OCI-LY7 (cell line): ENCODE measurements at regions not wholly inside any gene's neighbourhood (a gene's known extent, or its start where the extent isn't known, plus 50 kb on each side); places are given as distances from the start of the nearest gene placed in this dataset.

Source experiments
- BruUV-seq: library from RNA; stranded (reverse); fragments of 400-500 nt; replicated peaks from 2 replicates; lab custom pipeline; 2021; lab: Mats Ljungman, UMichigan
- CTCF ChIA-PET: fragments of 300-600 bp; sonication (Branson Sonifier 250); formaldehyde crosslinking; loops from one replicate; lab custom pipeline; 2022; ENCODE audit warnings: antibody characterized with exemption; ENCODE audit not compliant: unreplicated experiment; lab: Charles Lee
- POLR2A ChIA-PET: fragments of 300-600 bp; sonication (Branson Sonifier 250); formaldehyde crosslinking; loops from one replicate; lab custom pipeline; 2022; ENCODE audit warnings: antibody characterized with exemption; lab: Charles Lee
- DNase-seq: peaks from one replicate; pipeline ENCODE4 v3.0.0-alpha.2; 2015; ENCODE audit warnings: low spot score
- H2AFZ ChIP-seq: fragments of 200-600 bp; sonication (generic), shearing (Covaris generic); 2 replicates; pipeline ENCODE4 v1.6.1; 2014; ENCODE audit warnings: mild to moderate bottlenecking, antibody characterized with exemption, low read length, moderate library complexity
- H3K27ac ChIP-seq: fragments of 200-600 bp; sonication (generic); 2 replicates; pipeline ENCODE4 v1.5.1; 2014; ENCODE audit warnings: mixed run types, low read depth, mild to moderate bottlenecking, moderate library complexity, low read length, inconsistent platforms; ENCODE audit not compliant: poor library complexity, severe bottlenecking
- H3K36me3 ChIP-seq: fragments of 200-600 bp; sonication (generic); 2 replicates; pipeline ENCODE4 v1.6.1; 2014; ENCODE audit warnings: mild to moderate bottlenecking, antibody characterized with exemption, low read length, moderate library complexity, mixed read lengths; ENCODE audit not compliant: insufficient read depth
- H3K4me1 ChIP-seq: fragments of 200-600 bp; sonication (generic); 2 replicates; pipeline ENCODE4 v1.5.1; 2014; ENCODE audit warnings: mild to moderate bottlenecking, low read length; ENCODE audit not compliant: insufficient read depth, poor library complexity, severe bottlenecking
- H3K4me2 ChIP-seq: fragments of 200-600 bp; sonication (generic); 2 replicates; pipeline ENCODE4 v1.6.1; 2014; ENCODE audit warnings: mild to moderate bottlenecking, low read length
- H3K4me3 ChIP-seq: fragments of 200-600 bp; sonication (generic); 2 replicates; pipeline ENCODE4 v1.5.1; 2014; ENCODE audit warnings: mild to moderate bottlenecking, low read depth, low read length; ENCODE audit not compliant: poor library complexity, severe bottlenecking
- H3K79me2 ChIP-seq: fragments of 200-600 bp; sonication (generic); 2 replicates; pipeline ENCODE4 v1.6.1; 2016; ENCODE audit warnings: low read depth, mild to moderate bottlenecking, low read length, moderate library complexity, mixed read lengths; ENCODE audit not compliant: insufficient read depth
- H3K9me2 ChIP-seq: fragments of 200-600 bp; sonication (generic); 2 replicates; pipeline ENCODE4 v1.6.1; 2016; ENCODE audit warnings: mild to moderate bottlenecking, low read length, mixed read lengths; ENCODE audit not compliant: insufficient read depth
- H3K9me3 ChIP-seq: fragments of 200-600 bp; sonication (generic); 2 replicates; pipeline ENCODE4 v1.6.1; 2014; ENCODE audit warnings: mild to moderate bottlenecking, mixed run types, low read length, mixed read lengths
- H4K20me1 ChIP-seq: fragments of 200-600 bp; sonication (generic); 2 replicates; pipeline ENCODE4 v1.6.1; 2014; ENCODE audit warnings: mild to moderate bottlenecking, antibody characterized with exemption, low read length, moderate library complexity, mixed read lengths; ENCODE audit not compliant: insufficient read depth
- EZH2phosphoT487 ChIP-seq: fragments of 200-600 bp; sonication (generic); IDR thresholded peaks from 2 replicates; pipeline ENCODE4 v1.6.1; 2018; ENCODE audit warnings: low read depth, borderline replicate concordance, mild to moderate bottlenecking, mixed run types, antibody characterized with exemption, low read length, moderate library complexity, mixed read lengths
- intact Hi-C: fragments of 100-400 bp; cut with micrococcal nuclease; formaldehyde crosslinking; loops from one replicate; pipeline ENCODE4 v1.10.0; 2022; ENCODE audit not compliant: unreplicated experiment
- TF ChIP-seq, protein P1 (sequence below): fragments of 200-600 bp; sonication (generic); conservative IDR thresholded peaks from 2 replicates; pipeline ENCODE4 v1.5.1; 2014; ENCODE audit warnings: mild to moderate bottlenecking, antibody characterized with exemption, low read length, moderate library complexity, mixed read lengths

DNA sequence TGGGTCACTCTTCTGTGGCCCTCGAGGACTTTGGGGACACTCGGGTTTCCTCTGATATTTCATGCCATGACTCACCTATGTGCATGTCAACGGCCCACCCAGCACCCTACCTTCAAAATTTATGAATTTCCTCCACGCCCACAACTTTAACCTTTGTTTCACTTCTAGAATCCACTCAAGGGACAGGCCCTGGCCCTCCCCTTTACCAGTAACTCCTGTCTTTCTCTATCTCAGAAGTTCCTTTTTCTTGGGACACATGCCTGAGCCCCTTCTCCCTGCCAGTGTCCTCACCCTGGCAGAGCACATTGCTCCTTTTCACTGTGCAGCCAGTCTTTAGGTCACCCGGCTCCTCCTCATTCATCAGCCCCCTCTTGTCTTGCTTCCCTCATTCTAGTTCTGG lies 282.5 kb upstream of the KLF6 start:
- POLR2A ChIA-PET, result no interaction called here
- CTCF ChIA-PET, result no interaction called here
- intact Hi-C loops, result no loop called here
- Histone ChIP-seq H3K4me1 (no peaks in the 10 kb centered on the region), H2AFZ (no peak overlapping the region), H3K9me2 (no peaks in the 10 kb centered on the region), H3K4me2 (no peak overlapping the region), H3K27ac (no peak overlapping the region), H3K79me2 (no peaks in the 10 kb centered on the region), H3K9me3 (no peaks in the 10 kb centered on the region), H4K20me1 (no peaks in the 10 kb centered on the region), H3K36me3 (no peaks in the 10 kb centered on the region), H3K4me3 (no peak overlapping the region)
- no TSS peak for BruUV-seq
- DNase-seq, result no peak
- TF ChIP-seq, protein P1, sequence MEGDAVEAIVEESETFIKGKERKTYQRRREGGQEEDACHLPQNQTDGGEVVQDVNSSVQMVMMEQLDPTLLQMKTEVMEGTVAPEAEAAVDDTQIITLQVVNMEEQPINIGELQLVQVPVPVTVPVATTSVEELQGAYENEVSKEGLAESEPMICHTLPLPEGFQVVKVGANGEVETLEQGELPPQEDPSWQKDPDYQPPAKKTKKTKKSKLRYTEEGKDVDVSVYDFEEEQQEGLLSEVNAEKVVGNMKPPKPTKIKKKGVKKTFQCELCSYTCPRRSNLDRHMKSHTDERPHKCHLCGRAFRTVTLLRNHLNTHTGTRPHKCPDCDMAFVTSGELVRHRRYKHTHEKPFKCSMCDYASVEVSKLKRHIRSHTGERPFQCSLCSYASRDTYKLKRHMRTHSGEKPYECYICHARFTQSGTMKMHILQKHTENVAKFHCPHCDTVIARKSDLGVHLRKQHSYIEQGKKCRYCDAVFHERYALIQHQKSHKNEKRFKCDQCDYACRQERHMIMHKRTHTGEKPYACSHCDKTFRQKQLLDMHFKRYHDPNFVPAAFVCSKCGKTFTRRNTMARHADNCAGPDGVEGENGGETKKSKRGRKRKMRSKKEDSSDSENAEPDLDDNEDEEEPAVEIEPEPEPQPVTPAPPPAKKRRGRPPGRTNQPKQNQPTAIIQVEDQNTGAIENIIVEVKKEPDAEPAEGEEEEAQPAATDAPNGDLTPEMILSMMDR, result no peak
- TF ChIP-seq EZH2phosphoT487, result no peak

DNA sequence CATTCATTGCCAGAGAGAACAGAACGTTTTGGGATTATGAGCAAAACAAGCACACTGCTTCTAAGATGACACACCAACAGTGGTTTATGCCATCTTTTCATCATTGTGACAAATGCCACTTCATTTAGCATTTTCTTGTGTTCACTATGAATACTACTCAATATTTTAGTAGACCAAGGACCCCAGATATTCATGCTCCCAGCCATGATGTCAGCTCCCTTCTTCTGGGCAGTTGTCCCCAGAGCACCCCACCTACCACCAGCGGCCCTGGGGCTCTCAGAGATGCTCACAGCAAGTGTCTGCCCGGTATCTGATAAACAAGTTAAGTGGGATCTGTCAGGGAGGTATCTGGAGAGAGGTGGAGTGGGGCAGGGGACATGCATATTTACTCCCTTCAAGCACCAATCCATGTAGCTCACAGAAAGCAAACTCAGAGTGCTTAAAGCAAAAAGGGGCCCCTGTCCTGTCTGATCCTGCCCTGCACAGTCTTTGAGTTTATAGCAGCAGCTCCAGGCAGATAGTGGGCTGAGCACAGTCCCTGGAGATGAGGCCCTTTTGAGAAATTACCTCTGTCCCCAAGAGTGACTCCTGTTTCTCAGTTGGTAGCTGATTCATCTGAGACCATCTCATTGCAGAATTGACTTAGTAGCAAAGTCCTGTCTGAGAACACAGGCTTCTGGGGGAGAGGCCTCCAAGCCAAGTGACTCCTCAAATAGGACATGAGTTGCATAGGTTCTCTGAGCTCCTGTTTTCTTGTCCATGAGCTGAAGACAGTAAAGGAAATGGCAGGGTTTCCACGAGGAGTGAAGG lies 281.8 kb upstream of the KLF6 start:
- no peak overlapping the region for H3K4me3 ChIP-seq
- no peak overlapping the region for H2AFZ ChIP-seq
- TF ChIP-seq, protein P1, result no peak
- no peak for TF ChIP-seq EZH2phosphoT487
- no TSS peak for BruUV-seq
- DNase-seq, result no peak
- no peaks in the 10 kb centered on the region for H3K9me2 ChIP-seq
- no peak overlapping the region for H3K4me2 ChIP-seq
- H3K36me3 ChIP-seq, result no peaks in the 10 kb centered on the region
- no peaks in the 10 kb centered on the region for H4K20me1 ChIP-seq
- H3K9me3 ChIP-seq, result no peaks in the 10 kb centered on the region
- H3K27ac ChIP-seq, result no peak overlapping the region
- CTCF ChIA-PET, result no interaction called here
- H3K79me2 ChIP-seq, result no peaks in the 10 kb centered on the region
- no peaks in the 10 kb centered on the region for H3K4me1 ChIP-seq
- POLR2A ChIA-PET, result no interaction called here
- intact Hi-C loops, result no loop called here

DNA sequence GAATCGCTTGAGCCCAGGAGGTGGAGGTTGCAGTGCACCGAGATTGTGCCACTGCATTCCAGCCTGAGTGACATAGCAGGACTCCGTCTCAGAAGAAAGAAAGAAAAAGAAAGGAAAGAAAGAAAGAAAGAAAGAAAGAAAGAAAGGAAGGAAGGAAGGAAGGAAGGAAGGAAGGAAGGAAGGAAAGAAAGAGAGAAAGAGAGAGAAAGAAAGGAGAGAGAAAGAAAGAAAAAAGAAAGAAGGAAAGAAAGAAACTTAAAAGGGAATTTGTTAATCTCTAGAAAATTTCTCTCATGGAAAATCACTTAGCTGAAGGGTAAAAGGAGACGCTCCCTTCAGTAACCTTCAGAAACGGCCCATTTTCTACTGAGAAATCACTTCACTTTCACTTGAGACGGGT lies 279.5 kb upstream of the KLF6 start:
- intact Hi-C loops, result no loop called here
- ChIA-PET POLR2A (no interaction called here), CTCF (no interaction called here)
- TF ChIP-seq EZH2phosphoT487, result no peak
- TF ChIP-seq, protein P1, result no peak
- peaks cover 10% of the 10 kb centered on the region for H3K4me1 ChIP-seq
- BruUV-seq, result no TSS peak
- no peak overlapping the region for H3K4me2 ChIP-seq
- H3K4me3 ChIP-seq, result no peak overlapping the region
- no peak overlapping the region for H3K27ac ChIP-seq
- no peaks in the 10 kb centered on the region for H4K20me1 ChIP-seq
- H3K9me3 ChIP-seq, result no peaks in the 10 kb centered on the region
- H3K79me2 ChIP-seq, result no peaks in the 10 kb centered on the region
- no peaks in the 10 kb centered on the region for H3K36me3 ChIP-seq
- H3K9me2 ChIP-seq, result no peaks in the 10 kb centered on the region
- H2AFZ ChIP-seq, result no peak overlapping the region
- DNase-seq, result no peak
